ENCODE measurements at regions not wholly inside any gene's neighbourhood (a gene's known extent, or its start where the extent isn't known, plus 50 kb on each side); places are given as distances from the start of the nearest gene placed in this dataset.

- DNase-seq, result no peak
- H3K9ac ChIP-seq (ENCODE audit: low read length), result no peak overlapping the region
- no peak overlapping the region for H3K14ac ChIP-seq (ENCODE audit: low read length)
- H3K27ac ChIP-seq (ENCODE audit: low read depth, low read length), result no peak overlapping the region
- H4K91ac ChIP-seq (ENCODE audit: low read depth, low read length), result no peak overlapping the region
- no peak overlapping the region for H2AFZ ChIP-seq (ENCODE audit: insufficient read depth, low read length, poor library complexity)
- H2BK12ac ChIP-seq (ENCODE audit: low read length), result no peak overlapping the region
- no peak overlapping the region for H3K4me3 ChIP-seq (ENCODE audit: low read depth, low read length)
- H2AK5ac ChIP-seq (ENCODE audit: low read length), result no peak overlapping the region
- peaks cover 5% of the 10 kb centered on the region for H3K9me3 ChIP-seq (ENCODE audit: insufficient read depth, low read depth, low read length)
- no peak overlapping the region for H2BK120ac ChIP-seq (ENCODE audit: insufficient read depth, low read length, poor library complexity)
- H3K4ac ChIP-seq (ENCODE audit: low read depth, low read length), result no peak overlapping the region
- H4K8ac ChIP-seq (ENCODE audit: low read depth, low read length), result no peak overlapping the region
- no peaks in the 10 kb centered on the region for H3K36me3 ChIP-seq (ENCODE audit: control insufficient read depth in 1 of 2, insufficient read depth in 2 of 2, low read length in 2 of 2)
- WGBS (ENCODE audit: extremely low coverage, insufficient coverage, insufficient read length), result no CpG with 5 or more reads among the region's 1 CpG
- H3K79me1 ChIP-seq (ENCODE audit: low read length), result no peaks in the 10 kb centered on the region
- H3K18ac ChIP-seq (ENCODE audit: low read length), result no peak overlapping the region
- no peaks in the 10 kb centered on the region for H3K4me1 ChIP-seq (ENCODE audit: control insufficient read depth in 1 of 2, insufficient read depth in 2 of 2, low read length in 2 of 2)
- no peak overlapping the region for H3K23ac ChIP-seq (ENCODE audit: low read length)
- no peaks in the 10 kb centered on the region for H3K79me2 ChIP-seq (ENCODE audit: control insufficient read depth, insufficient read depth, low read length, poor library complexity)
- H3K4me2 ChIP-seq (ENCODE audit: low read length), result no peak overlapping the region
- H2BK5ac ChIP-seq (ENCODE audit: low read depth, low read length, poor library complexity), result no peak overlapping the region
- no peaks in the 10 kb centered on the region for H3K27me3 ChIP-seq (ENCODE audit: insufficient read depth, low read length)
- no peak overlapping the region for H4K12ac ChIP-seq (ENCODE audit: low read depth, low read length)
These were observed 680.6 kb downstream of the ELAVL2 start for GRCh38 chr9:23145467-23145866.

DNA sequence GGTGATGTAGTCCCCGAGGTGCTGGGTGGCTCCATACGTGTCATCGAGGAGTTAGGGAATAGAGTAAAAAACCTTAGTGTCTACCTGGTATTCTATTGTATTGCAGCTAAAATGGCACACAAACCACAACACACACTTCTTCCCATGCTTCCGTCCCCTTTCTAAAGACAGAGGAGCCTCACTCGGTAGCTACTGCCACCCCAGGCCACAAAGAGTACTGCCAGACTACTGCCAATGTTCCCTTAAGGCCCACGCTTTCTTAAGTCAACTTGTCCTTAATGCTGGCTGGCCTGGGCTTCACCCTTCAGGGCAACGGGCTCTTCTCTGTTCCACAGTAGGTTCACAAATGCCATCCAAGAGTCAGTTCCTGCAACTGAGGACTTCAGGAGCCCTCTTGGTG is 673.0 kb downstream of the ELAVL2 start:
- Histone ChIP-seq H3K79me2 (ENCODE audit: control insufficient read depth, insufficient read depth, low read length, poor library complexity) (no peaks in the 10 kb centered on the region), H3K27me3 (ENCODE audit: insufficient read depth, low read length) (no peaks in the 10 kb centered on the region), H3K4me1 (ENCODE audit: control insufficient read depth in 1 of 2, insufficient read depth in 2 of 2, low read length in 2 of 2) (no peaks in the 10 kb centered on the region), H3K79me1 (ENCODE audit: low read length) (no peaks in the 10 kb centered on the region), H4K12ac (ENCODE audit: low read depth, low read length) (no peak overlapping the region), H2BK5ac (ENCODE audit: low read depth, low read length, poor library complexity) (no peak overlapping the region), H4K8ac (ENCODE audit: low read depth, low read length) (no peak overlapping the region), H3K4me2 (ENCODE audit: low read length) (no peak overlapping the region), H3K9me3 (ENCODE audit: insufficient read depth, low read depth, low read length) (peaks cover 2% of the 10 kb centered on the region), H3K4ac (ENCODE audit: low read depth, low read length) (no peak overlapping the region), H2AFZ (ENCODE audit: insufficient read depth, low read length, poor library complexity) (no peak overlapping the region), H3K9ac (ENCODE audit: low read length) (no peak overlapping the region), H3K27ac (ENCODE audit: low read depth, low read length) (no peak overlapping the region), H3K36me3 (ENCODE audit: control insufficient read depth in 1 of 2, insufficient read depth in 2 of 2, low read length in 2 of 2) (no peaks in the 10 kb centered on the region), H4K91ac (ENCODE audit: low read depth, low read length) (no peak overlapping the region), H3K14ac (ENCODE audit: low read length) (no peak overlapping the region), H2AK5ac (ENCODE audit: low read length) (no peak overlapping the region), H3K18ac (ENCODE audit: low read length) (no peak overlapping the region), H3K4me3 (ENCODE audit: low read depth, low read length) (no peak overlapping the region), H2BK12ac (ENCODE audit: low read length) (no peak overlapping the region), H3K23ac (ENCODE audit: low read length) (no peak overlapping the region), H2BK120ac (ENCODE audit: insufficient read depth, low read length, poor library complexity) (no peak overlapping the region)
- DNase-seq, result no peak
- WGBS (ENCODE audit: extremely low coverage, insufficient coverage, insufficient read length), result no CpG with 5 or more reads among the region's 7 CpGs

DNA sequence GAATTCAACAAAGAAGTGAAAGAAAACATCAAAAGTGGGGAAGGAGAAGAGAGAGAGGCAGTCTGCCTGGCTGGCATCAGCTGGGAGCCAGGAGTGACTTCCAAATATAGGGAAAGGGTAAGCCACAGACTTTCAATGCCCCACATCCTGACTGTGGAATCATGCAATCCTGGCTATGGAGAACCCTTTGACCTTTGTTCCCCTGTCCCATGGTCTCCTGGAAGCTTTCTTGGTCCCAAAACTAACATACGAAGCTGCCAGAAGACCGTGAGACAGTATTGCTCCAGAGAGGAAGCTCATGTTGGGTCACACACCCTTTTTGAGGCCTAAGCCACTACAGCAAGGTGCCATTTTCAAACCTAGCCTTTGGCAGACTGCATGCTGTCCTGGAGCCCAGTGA is 665.5 kb downstream of the ELAVL2 start:
- WGBS (ENCODE audit: extremely low coverage, insufficient coverage, insufficient read length), result no CpG with 5 or more reads among the region's 2 CpGs

DNA sequence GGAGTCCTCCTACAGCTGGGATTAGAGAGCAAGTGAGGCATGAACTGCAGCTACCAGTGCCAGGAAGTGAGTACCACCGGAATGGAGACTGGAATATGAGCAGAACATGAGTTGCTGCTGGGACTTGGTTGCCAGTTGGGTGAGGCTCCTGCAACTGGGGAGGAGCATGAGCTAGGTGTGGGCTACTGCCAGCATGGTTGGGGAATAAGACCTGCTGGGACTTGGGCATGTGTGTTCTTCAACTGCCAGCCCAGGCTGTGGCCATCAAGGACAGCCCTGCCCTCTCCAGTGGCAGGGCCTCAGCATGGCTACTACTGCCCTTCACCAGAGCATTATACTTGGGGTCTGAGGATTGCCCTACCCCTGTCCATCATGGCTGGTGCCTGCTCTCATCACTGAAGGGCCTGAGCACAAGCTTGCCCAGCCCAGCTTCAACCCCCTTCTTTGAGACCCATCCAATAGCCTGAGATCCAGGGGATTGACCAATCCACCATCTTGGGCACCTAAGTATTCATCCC is 665.0 kb downstream of the ELAVL2 start:
- H3K36me3 ChIP-seq (ENCODE audit: control insufficient read depth in 1 of 2, insufficient read depth in 2 of 2, low read length in 2 of 2), result no peaks in the 10 kb centered on the region
- peak overlapping the region; percentile 36 for H3K4me3 ChIP-seq (ENCODE audit: low read depth, low read length)
- H4K12ac ChIP-seq (ENCODE audit: low read depth, low read length), result no peak overlapping the region
- H2BK12ac ChIP-seq (ENCODE audit: low read length), result no peak overlapping the region
- H4K91ac ChIP-seq (ENCODE audit: low read depth, low read length), result no peak overlapping the region
- H3K18ac ChIP-seq (ENCODE audit: low read length), result no peak overlapping the region
- H3K79me1 ChIP-seq (ENCODE audit: low read length), result no peaks in the 10 kb centered on the region
- no peak overlapping the region for H2AFZ ChIP-seq (ENCODE audit: insufficient read depth, low read length, poor library complexity)
- no peak overlapping the region for H2BK120ac ChIP-seq (ENCODE audit: insufficient read depth, low read length, poor library complexity)
- no peak overlapping the region for H2BK5ac ChIP-seq (ENCODE audit: low read depth, low read length, poor library complexity)
- no peak overlapping the region for H3K23ac ChIP-seq (ENCODE audit: low read length)
- no peak overlapping the region for H3K4ac ChIP-seq (ENCODE audit: low read depth, low read length)
- WGBS (ENCODE audit: extremely low coverage, insufficient coverage, insufficient read length), result no CpG with 5 or more reads among the region's 1 CpG
- H3K14ac ChIP-seq (ENCODE audit: low read length), result no peak overlapping the region
- H3K4me2 ChIP-seq (ENCODE audit: low read length), result no peak overlapping the region
- H3K4me1 ChIP-seq (ENCODE audit: control insufficient read depth in 1 of 2, insufficient read depth in 2 of 2, low read length in 2 of 2), result no peaks in the 10 kb centered on the region
- peaks cover 7% of the 10 kb centered on the region for H3K9me3 ChIP-seq (ENCODE audit: insufficient read depth, low read depth, low read length)
- no peaks in the 10 kb centered on the region for H3K27me3 ChIP-seq (ENCODE audit: insufficient read depth, low read length)
- H3K27ac ChIP-seq (ENCODE audit: low read depth, low read length), result no peak overlapping the region
- H3K79me2 ChIP-seq (ENCODE audit: control insufficient read depth, insufficient read depth, low read length, poor library complexity), result no peaks in the 10 kb centered on the region
- DNase-seq, result no peak
- no peak overlapping the region for H2AK5ac ChIP-seq (ENCODE audit: low read length)
- no peak overlapping the region for H3K9ac ChIP-seq (ENCODE audit: low read length)
- H4K8ac ChIP-seq (ENCODE audit: low read depth, low read length), result no peak overlapping the region

More for the DNA sequence above, 665.5 kb downstream of the ELAVL2 start:
- H3K79me1 ChIP-seq (ENCODE audit: low read length), result no peaks in the 10 kb centered on the region
- no peak overlapping the region for H2BK12ac ChIP-seq (ENCODE audit: low read length)
- no peak overlapping the region for H3K14ac ChIP-seq (ENCODE audit: low read length)
- H2BK5ac ChIP-seq (ENCODE audit: low read depth, low read length, poor library complexity), result no peak overlapping the region
- H3K79me2 ChIP-seq (ENCODE audit: control insufficient read depth, insufficient read depth, low read length, poor library complexity), result no peaks in the 10 kb centered on the region
- H3K4ac ChIP-seq (ENCODE audit: low read depth, low read length), result no peak overlapping the region
- H3K36me3 ChIP-seq (ENCODE audit: control insufficient read depth in 1 of 2, insufficient read depth in 2 of 2, low read length in 2 of 2), result no peaks in the 10 kb centered on the region
- no peak for DNase-seq
- H4K12ac ChIP-seq (ENCODE audit: low read depth, low read length), result no peak overlapping the region
- no peak overlapping the region for H3K4me3 ChIP-seq (ENCODE audit: low read depth, low read length)
- H2AFZ ChIP-seq (ENCODE audit: insufficient read depth, low read length, poor library complexity), result no peak overlapping the region
- no peak overlapping the region for H4K91ac ChIP-seq (ENCODE audit: low read depth, low read length)
- no peak overlapping the region for H3K18ac ChIP-seq (ENCODE audit: low read length)
- no peak overlapping the region for H2BK120ac ChIP-seq (ENCODE audit: insufficient read depth, low read length, poor library complexity)
- H4K8ac ChIP-seq (ENCODE audit: low read depth, low read length), result no peak overlapping the region
- no peak overlapping the region for H3K9ac ChIP-seq (ENCODE audit: low read length)
- H2AK5ac ChIP-seq (ENCODE audit: low read length), result no peak overlapping the region
- H3K23ac ChIP-seq (ENCODE audit: low read length), result no peak overlapping the region
- no peak overlapping the region for H3K4me2 ChIP-seq (ENCODE audit: low read length)
- no peaks in the 10 kb centered on the region for H3K4me1 ChIP-seq (ENCODE audit: control insufficient read depth in 1 of 2, insufficient read depth in 2 of 2, low read length in 2 of 2)
- no peaks in the 10 kb centered on the region for H3K27me3 ChIP-seq (ENCODE audit: insufficient read depth, low read length)
- no peak overlapping the region for H3K27ac ChIP-seq (ENCODE audit: low read depth, low read length)
- H3K9me3 ChIP-seq (ENCODE audit: insufficient read depth, low read depth, low read length), result peaks cover 7% of the 10 kb centered on the region
